ENCODE measurements at regions not wholly inside any gene's neighbourhood (a gene's known extent, or its start where the extent isn't known, plus 50 kb on each side); places are given as distances from the start of the nearest gene placed in this dataset.
A peak's percentile ranks its signal among the peaks of the same experiment; 100 is the strongest.

GRCh38 chr5:133793756-133794465, 174.5 kb downstream of the C5orf15 start:
- Mint-ChIP-seq H3K4me1 (peaks cover 25 to 28% of the 10 kb centered on the region in 2 experiments), H3K9me3 (no peaks in the 10 kb centered on the region; a peak in 1 of 5 replicates)
- no peak overlapping the region for H2AFZ ChIP-seq (ENCODE audit: low read length)

More at GRCh38 chr5:133793756-133794465, 174.5 kb downstream of the C5orf15 start:
- no peak overlapping the region for H2BK5ac ChIP-seq (ENCODE audit: insufficient read length, low read length)
- no peak overlapping the region for H3K27ac ChIP-seq (ENCODE audit: insufficient read length, low read depth, low read length)
- no peak overlapping the region for H3K23ac ChIP-seq (ENCODE audit: insufficient read length, low read depth, low read length)
- Mint-ChIP-seq H3K36me3 (ENCODE audit: insufficient read depth in 1 of 3, low read depth in 3 of 3) (no peaks in the 10 kb centered on the region), H3K4me3 (no peak overlapping the region), H3K27ac (no peak overlapping the region), H3K27me3 (ENCODE audit: low read depth) (peaks cover 6% of the 10 kb centered on the region)
- no peak overlapping the region for H2BK12ac ChIP-seq (ENCODE audit: insufficient read length, low read depth, low read length)
- no peaks in the 10 kb centered on the region for H3K79me1 ChIP-seq (ENCODE audit: insufficient read depth, low read depth, low read length, poor library complexity, severe bottlenecking)
- H3K79me2 ChIP-seq (ENCODE audit: insufficient read depth, low read length), result no peaks in the 10 kb centered on the region
- no peak overlapping the region for H3T11ph ChIP-seq (ENCODE audit: low read length)
- no peak overlapping the region for H3K4ac ChIP-seq (ENCODE audit: low read depth, low read length)
- H2AK5ac ChIP-seq (ENCODE audit: insufficient read length, low read length), result no peak overlapping the region
- no peak overlapping the region for H4K5ac ChIP-seq (ENCODE audit: insufficient read length, low read depth, low read length)
- no peak overlapping the region for H3K4me2 ChIP-seq (ENCODE audit: insufficient read depth, insufficient read length, low read length)
- no peak overlapping the region for H3K56ac ChIP-seq (ENCODE audit: insufficient read length, low read depth, low read length)
- no peak overlapping the region for H4K91ac ChIP-seq (ENCODE audit: insufficient read length, low read depth, low read length)
- H3K9ac ChIP-seq (ENCODE audit: extremely low read depth, insufficient read length, low read length), result no peak overlapping the region
- H3K9me3 ChIP-seq (ENCODE audit: control insufficient read depth, low read depth, low read length), result no peaks in the 10 kb centered on the region
- no peak overlapping the region for H3K18ac ChIP-seq (ENCODE audit: insufficient read length, low read depth, low read length)
- DNase-seq, result peak; percentile 19
- no peaks in the 10 kb centered on the region for H4K20me1 ChIP-seq (ENCODE audit: control insufficient read depth, insufficient read depth, insufficient read length)
- no peak overlapping the region for H2BK15ac ChIP-seq (ENCODE audit: low read depth, low read length)
- H3K14ac ChIP-seq (ENCODE audit: insufficient read depth, low read length), result no peak overlapping the region
- H3K4me1 ChIP-seq (ENCODE audit: insufficient read depth, low read length), result peaks cover 3% of the 10 kb centered on the region; the same call in 1 of the 2 replicates
- no peak overlapping the region for H2BK120ac ChIP-seq (ENCODE audit: low read depth, low read length, poor library complexity, severe bottlenecking)
- H4K8ac ChIP-seq (replicated peaks; ENCODE audit: insufficient read length, low read depth, low read length), result no peak overlapping the region
- no peaks in the 10 kb centered on the region; the same call in 1 of the 2 replicates for H3K27me3 ChIP-seq (ENCODE audit: insufficient read depth, low read length)
- H2BK20ac ChIP-seq (ENCODE audit: low read depth, low read length, poor library complexity, severe bottlenecking), result no peak overlapping the region
- no peak for TF ChIP-seq CTCF (conservative IDR thresholded peaks at IDR 0.05)
- no CpG with 5 or more reads among the region's 8 CpGs for WGBS (ENCODE audit: extremely low coverage, insufficient read length, low lambda C conversion rate)
- H3K23me2 ChIP-seq (ENCODE audit: insufficient read length, low read depth, low read length, poor library complexity, severe bottlenecking), result no peaks in the 10 kb centered on the region
